Left ventricle myocardium inferior (tissue), 1 donor: ENCODE measurements at regions not wholly inside any gene's neighbourhood (a gene's known extent, or its start where the extent isn't known, plus 50 kb on each side); places are given as distances from the start of the nearest gene placed in this dataset.
"Not testable (repeated sequence)": the region's sequence is repeated elsewhere in the genome, so short reads cannot be mapped to it uniquely, and the experiment has no call there.

Source experiments
- DNase-seq: peaks from one replicate; pipeline ENCODE4 v3.0.0-alpha.2; 2020
- H3K27ac ChIP-seq: fragments of 200-600 bp; replicated peaks from 2 replicates; pipeline ENCODE4 v1.8.0; 2021
- H3K27me3 ChIP-seq: fragments of 200-600 bp; 2 replicates; pipeline ENCODE4 v1.8.0; 2021; ENCODE audit warnings: low read depth
- H3K36me3 ChIP-seq: fragments of 200-600 bp; 2 replicates; pipeline ENCODE4 v1.8.0; 2021
- H3K4me1 ChIP-seq: fragments of 200-600 bp; 2 replicates; pipeline ENCODE4 v1.8.0; 2021
- H3K4me3 ChIP-seq: fragments of 200-600 bp; 2 replicates; pipeline ENCODE4 v1.8.0; 2021; ENCODE audit warnings: mild to moderate bottlenecking, moderate library complexity
- H3K9me3 ChIP-seq: fragments of 200-600 bp; replicated peaks from 2 replicates; pipeline ENCODE4 v1.8.0; 2021
- CTCF ChIP-seq: fragments of 200-600 bp; IDR thresholded peaks from 2 replicates; pipeline ENCODE4 v1.8.0; 2021; ENCODE audit warnings: antibody characterized with exemption, mild to moderate bottlenecking, borderline replicate concordance
- intact Hi-C: fragments of 100-400 bp; cut with micrococcal nuclease; formaldehyde crosslinking; loops from one replicate; pipeline ENCODE4 v1.11.0; 2022
- donor health status: DM: no; HTN: yes; CAD: no; lungs with severe emphysema.

- Histone ChIP-seq H3K36me3 (no peaks in the 10 kb centered on the region), H3K4me1 (no peaks in the 10 kb centered on the region), H3K4me3 (no peak overlapping the region), H3K9me3 (peaks cover 19% of the 10 kb centered on the region), H3K27me3 (peaks cover under 1% of the 10 kb centered on the region), H3K27ac (no peak overlapping the region)
- intact Hi-C loops = loop anchor here (10.0 kb wide), 1 partner anchor 466 kb away; no protein-coding TSS in a partner anchor
- no peak for DNase-seq
- no peak for TF ChIP-seq CTCF
Measured at GRCh38 chr5:34460496-34460895, 195.6 kb upstream of the RAI14 start.

GRCh38 chr5:34464829-34465228 lies 191.3 kb upstream of the RAI14 start:
- Histone ChIP-seq H3K27me3 (peaks cover 4% of the 10 kb centered on the region), H3K36me3 (no peaks in the 10 kb centered on the region), H3K4me3 (no peak overlapping the region), H3K4me1 (no peaks in the 10 kb centered on the region), H3K9me3 (peaks cover 15% of the 10 kb centered on the region), H3K27ac (no peak overlapping the region)
- no peak for DNase-seq
- intact Hi-C loops = loop anchor here (10.0 kb wide), 1 partner anchor 470 kb away; no protein-coding TSS in a partner anchor
- TF ChIP-seq CTCF = no peak

- DNase-seq, H3K4me1 ChIP-seq, H3K27ac ChIP-seq, H3K4me3 ChIP-seq, H3K36me3 ChIP-seq, H3K27me3 ChIP-seq: not testable (repeated sequence)
- peak; percentile 51 for TF ChIP-seq CTCF
- intact Hi-C loops = loop anchor here (10.0 kb wide), 1 partner anchor 470 kb away; no protein-coding TSS in a partner anchor
- peaks cover 12% of the 10 kb centered on the region for H3K9me3 ChIP-seq
Measured at GRCh38 chr5:34465301-34465700, 190.8 kb upstream of the RAI14 start.

GRCh38 chr5:34466519-34467388 lies 189.4 kb upstream of the RAI14 start:
- intact Hi-C loops = loop anchor here (10.0 kb wide), 1 partner anchor 472 kb away; no protein-coding TSS in a partner anchor
- not testable (repeated sequence) for H3K27ac ChIP-seq, H3K4me3 ChIP-seq, H3K27me3 ChIP-seq, H3K36me3 ChIP-seq, H3K9me3 ChIP-seq, DNase-seq, H3K4me1 ChIP-seq

- intact Hi-C loops = loop anchor here (10.0 kb wide), 1 partner anchor 473 kb away; no protein-coding TSS in a partner anchor
- no peak for TF ChIP-seq CTCF
- Histone ChIP-seq H3K27me3 (peaks cover 4% of the 10 kb centered on the region), H3K36me3 (no peaks in the 10 kb centered on the region), H3K4me3 (no peak overlapping the region), H3K27ac (no peak overlapping the region), H3K4me1 (no peaks in the 10 kb centered on the region), H3K9me3 (no peaks in the 10 kb centered on the region)
- DNase-seq = no peak
Measured at GRCh38 chr5:34467436-34467835, 188.7 kb upstream of the RAI14 start.

GRCh38 chr5:34467984-34468383 lies 188.1 kb upstream of the RAI14 start:
- DNase-seq, H3K27ac ChIP-seq, H3K36me3 ChIP-seq, H3K27me3 ChIP-seq, H3K4me1 ChIP-seq, H3K4me3 ChIP-seq, H3K9me3 ChIP-seq: not testable (repeated sequence)
- intact Hi-C loops = loop anchor here (10.0 kb wide), 1 partner anchor 473 kb away; no protein-coding TSS in a partner anchor
